ENCODE measurements at regions not wholly inside any gene's neighbourhood (a gene's known extent, or its start where the extent isn't known, plus 50 kb on each side); places are given as distances from the start of the nearest gene placed in this dataset.

GRCh38 chr18:51721996-51722395, 524.5 kb upstream of the MEX3C start:
- Histone ChIP-seq H3K27ac (ENCODE audit: low read depth, low read length) (no peak overlapping the region), H3K9me2 (replicated peaks; ENCODE audit: control insufficient read depth, low read length) (no peaks in the 10 kb centered on the region; the same call in 1 of the 2 replicates), H3K27me3 (ENCODE audit: control insufficient read depth, low read length) (no peaks in the 10 kb centered on the region), H3F3A (ENCODE audit: control insufficient read depth, insufficient read depth) (no peaks in the 10 kb centered on the region), H4K20me1 (ENCODE audit: control insufficient read depth, insufficient read depth, low read depth, low read length) (no peaks in the 10 kb centered on the region), H3K36me3 (ENCODE audit: control insufficient read depth, low read length) (no peaks in the 10 kb centered on the region), H3K79me2 (ENCODE audit: control insufficient read depth, low read length) (no peaks in the 10 kb centered on the region), H3K9me3 (ENCODE audit: control insufficient read depth, insufficient read depth, low read length) (no peaks in the 10 kb centered on the region), H3K4me1 (ENCODE audit: control insufficient read depth, low read length) (no peaks in the 10 kb centered on the region), H3K4me2 (ENCODE audit: low read length) (no peak overlapping the region), H3K4me3 (ENCODE audit: low read length) (no peak overlapping the region)
- TF ChIP-seq CTCF (IDR thresholded peaks at IDR 0.05; ENCODE audit: low read depth, low read length, poor library complexity, severe bottlenecking), result no peak
- no peak for TF ChIP-seq EZH2phosphoT487 (IDR thresholded peaks at IDR 0.05; ENCODE audit: borderline replicate concordance, low read length)

- no peaks in the 10 kb centered on the region for H3K9me3 ChIP-seq (ENCODE audit: control insufficient read depth, insufficient read depth, low read length)
- H3K27me3 ChIP-seq (ENCODE audit: control insufficient read depth, low read length), result no peaks in the 10 kb centered on the region
- no peaks in the 10 kb centered on the region for H3K4me1 ChIP-seq (ENCODE audit: control insufficient read depth, low read length)
- H3F3A ChIP-seq (ENCODE audit: control insufficient read depth, insufficient read depth), result no peaks in the 10 kb centered on the region
- no peaks in the 10 kb centered on the region for H3K36me3 ChIP-seq (ENCODE audit: control insufficient read depth, low read length)
- no peaks in the 10 kb centered on the region for H3K79me2 ChIP-seq (ENCODE audit: control insufficient read depth, low read length)
- TF ChIP-seq EZH2phosphoT487 (IDR thresholded peaks at IDR 0.05; ENCODE audit: borderline replicate concordance, low read length) (no peak), CTCF (IDR thresholded peaks at IDR 0.05; ENCODE audit: low read depth, low read length, poor library complexity, severe bottlenecking) (no peak)
- H3K4me2 ChIP-seq (ENCODE audit: low read length), result no peak overlapping the region
- no peak overlapping the region for H3K4me3 ChIP-seq (ENCODE audit: low read length)
- H4K20me1 ChIP-seq (ENCODE audit: control insufficient read depth, insufficient read depth, low read depth, low read length), result no peaks in the 10 kb centered on the region
- no peaks in the 10 kb centered on the region; the same call in 1 of the 2 replicates for H3K9me2 ChIP-seq (replicated peaks; ENCODE audit: control insufficient read depth, low read length)
- no peak overlapping the region for H3K27ac ChIP-seq (ENCODE audit: low read depth, low read length)
These were observed 527.6 kb upstream of the MEX3C start for GRCh38 chr18:51724790-51725721.

GRCh38 chr18:51726614-51727013, 529.1 kb upstream of the MEX3C start:
- Histone ChIP-seq H4K20me1 (ENCODE audit: control insufficient read depth, insufficient read depth, low read depth, low read length) (no peaks in the 10 kb centered on the region), H3F3A (ENCODE audit: control insufficient read depth, insufficient read depth) (no peaks in the 10 kb centered on the region), H3K27me3 (ENCODE audit: control insufficient read depth, low read length) (no peaks in the 10 kb centered on the region), H3K4me3 (ENCODE audit: low read length) (no peak overlapping the region), H3K9me2 (replicated peaks; ENCODE audit: control insufficient read depth, low read length) (no peaks in the 10 kb centered on the region), H3K4me1 (ENCODE audit: control insufficient read depth, low read length) (no peaks in the 10 kb centered on the region), H3K9me3 (ENCODE audit: control insufficient read depth, insufficient read depth, low read length) (no peaks in the 10 kb centered on the region), H3K4me2 (ENCODE audit: low read length) (no peak overlapping the region), H3K79me2 (ENCODE audit: control insufficient read depth, low read length) (no peaks in the 10 kb centered on the region), H3K27ac (ENCODE audit: low read depth, low read length) (no peak overlapping the region), H3K36me3 (ENCODE audit: control insufficient read depth, low read length) (no peaks in the 10 kb centered on the region)
- TF ChIP-seq EZH2phosphoT487 (IDR thresholded peaks at IDR 0.05; ENCODE audit: borderline replicate concordance, low read length) (no peak), CTCF (IDR thresholded peaks at IDR 0.05; ENCODE audit: low read depth, low read length, poor library complexity, severe bottlenecking) (no peak)

Measured in DOHH2 (cell line).